ENCODE measurements at regions not wholly inside any gene's neighbourhood (a gene's known extent, or its start where the extent isn't known, plus 50 kb on each side); places are given as distances from the start of the nearest gene placed in this dataset.

DNA sequence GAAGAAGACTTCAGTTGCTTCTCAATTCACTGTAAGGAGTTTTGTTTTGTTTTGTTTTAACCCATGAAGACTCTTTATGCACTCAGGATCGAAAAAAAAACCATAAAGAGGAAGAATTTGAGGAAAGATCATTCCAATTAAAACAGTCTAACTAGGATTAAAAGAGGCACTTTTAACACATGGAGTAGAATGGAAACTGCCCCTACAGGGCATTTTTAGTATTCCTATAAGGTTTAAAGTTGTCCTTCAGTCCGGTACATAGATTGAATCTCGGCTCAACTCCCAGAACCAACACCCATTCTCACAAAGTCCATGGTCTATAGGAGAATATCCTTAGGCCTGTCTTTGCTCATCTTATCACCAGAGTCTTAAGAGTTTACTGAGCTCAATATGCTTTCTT lies 469.6 kb downstream of the DTWD2 start:
- CTCF ChIA-PET: no interaction called here
- no peak for FAIRE-seq
- BruUV-seq (replicated peaks): no TSS peak

GRCh38 chr5:118511846-118512245 lies 476.5 kb downstream of the DTWD2 start:
- DNase-seq (ENCODE audit: low read depth, low spot score) (no peak), FAIRE-seq (no peak)
- ChIA-PET POLR2A (no interaction called here), CTCF (interaction anchor here (1.2 kb wide), 1 partner anchor 13 kb away, joined by 3 read pairs; no protein-coding TSS in a partner anchor)
- Histone ChIP-seq H3K9ac (replicated peaks; ENCODE audit: extremely low read depth, insufficient read depth, low read length) (no peak overlapping the region), H3K27me3 (ENCODE audit: control insufficient read depth in 2 of 2, insufficient read depth in 2 of 2, low read length in 2 of 2) (no peaks in the 10 kb centered on the region), H3K27ac (ENCODE audit: insufficient read depth, low read depth, low read length) (no peak overlapping the region), H3K4me2 (ENCODE audit: insufficient read depth, low read length) (no peak overlapping the region), H3K79me2 (ENCODE audit: control insufficient read depth, insufficient read depth, low read length) (no peaks in the 10 kb centered on the region), H3K36me3 (ENCODE audit: control insufficient read depth in 2 of 2, extremely low read depth in 1 of 2, insufficient read depth in 2 of 2, low read length in 2 of 2) (no peaks in the 10 kb centered on the region), H3K4me1 (ENCODE audit: control insufficient read depth, extremely low read depth, insufficient read depth, low read length) (no peaks in the 10 kb centered on the region), H3K9me3 (replicated peaks; ENCODE audit: control insufficient read depth, insufficient read depth, low read length) (no peaks in the 10 kb centered on the region), H4K20me1 (replicated peaks; ENCODE audit: control insufficient read depth, extremely low read depth, insufficient read depth, low read length) (no peaks in the 10 kb centered on the region), H2AFZ (ENCODE audit: low read depth, low read length) (no peak overlapping the region), H3K4me3 (replicated peaks in 1 of 3; ENCODE audit: insufficient read depth in 1 of 3, low read depth in 1 of 3, low read length in 3 of 3) (no peak overlapping the region), H3K9me1 (replicated peaks; ENCODE audit: control insufficient read depth, extremely low read depth, insufficient read depth, low read length) (no peaks in the 10 kb centered on the region)
- intact Hi-C loops (cut with micrococcal nuclease): no loop called here
- dilution Hi-C loops (cut with MboI; ENCODE audit: extremely low pct_ligation_motif_present, low sequenced_read_pairs): no loop called here
- TF ChIP-seq, protein P1, sequence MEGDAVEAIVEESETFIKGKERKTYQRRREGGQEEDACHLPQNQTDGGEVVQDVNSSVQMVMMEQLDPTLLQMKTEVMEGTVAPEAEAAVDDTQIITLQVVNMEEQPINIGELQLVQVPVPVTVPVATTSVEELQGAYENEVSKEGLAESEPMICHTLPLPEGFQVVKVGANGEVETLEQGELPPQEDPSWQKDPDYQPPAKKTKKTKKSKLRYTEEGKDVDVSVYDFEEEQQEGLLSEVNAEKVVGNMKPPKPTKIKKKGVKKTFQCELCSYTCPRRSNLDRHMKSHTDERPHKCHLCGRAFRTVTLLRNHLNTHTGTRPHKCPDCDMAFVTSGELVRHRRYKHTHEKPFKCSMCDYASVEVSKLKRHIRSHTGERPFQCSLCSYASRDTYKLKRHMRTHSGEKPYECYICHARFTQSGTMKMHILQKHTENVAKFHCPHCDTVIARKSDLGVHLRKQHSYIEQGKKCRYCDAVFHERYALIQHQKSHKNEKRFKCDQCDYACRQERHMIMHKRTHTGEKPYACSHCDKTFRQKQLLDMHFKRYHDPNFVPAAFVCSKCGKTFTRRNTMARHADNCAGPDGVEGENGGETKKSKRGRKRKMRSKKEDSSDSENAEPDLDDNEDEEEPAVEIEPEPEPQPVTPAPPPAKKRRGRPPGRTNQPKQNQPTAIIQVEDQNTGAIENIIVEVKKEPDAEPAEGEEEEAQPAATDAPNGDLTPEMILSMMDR (IDR thresholded peaks at IDR 0.05; ENCODE audit: extremely low read depth in 1 of 2, insufficient read depth in 1 of 2, low read depth in 1 of 2, low read length in 2 of 2): no peak
- TF ChIP-seq, protein P2, sequence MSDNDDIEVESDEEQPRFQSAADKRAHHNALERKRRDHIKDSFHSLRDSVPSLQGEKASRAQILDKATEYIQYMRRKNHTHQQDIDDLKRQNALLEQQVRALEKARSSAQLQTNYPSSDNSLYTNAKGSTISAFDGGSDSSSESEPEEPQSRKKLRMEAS (IDR thresholded peaks at IDR 0.05; ENCODE audit: insufficient read depth, insufficient read length): no peak
- TF ChIP-seq FOS (IDR thresholded peaks at IDR 0.05; ENCODE audit: borderline replicate concordance, insufficient read depth, low read length): no peak
- TF ChIP-seq JUN (IDR thresholded peaks at IDR 0.05; ENCODE audit: borderline replicate concordance, insufficient read depth, insufficient read length, low read depth): no peak
- no TSS peak for BruUV-seq (replicated peaks)

More for the DNA sequence above, 469.6 kb downstream of the DTWD2 start:
- intact Hi-C loops (cut with micrococcal nuclease) (no loop called here), dilution Hi-C loops (cut with MboI; ENCODE audit: extremely low pct_ligation_motif_present, low sequenced_read_pairs) (no loop called here)
- TF ChIP-seq, protein P1 (IDR thresholded peaks at IDR 0.05; ENCODE audit: extremely low read depth in 1 of 2, insufficient read depth in 1 of 2, low read depth in 1 of 2, low read length in 2 of 2): no peak
- TF ChIP-seq, protein P2 (IDR thresholded peaks at IDR 0.05; ENCODE audit: insufficient read depth, insufficient read length): no peak
- TF ChIP-seq JUN (IDR thresholded peaks at IDR 0.05; ENCODE audit: borderline replicate concordance, insufficient read depth, insufficient read length, low read depth) (no peak), POLR2AphosphoS5 (IDR thresholded peaks at IDR 0.05; ENCODE audit: insufficient read depth, low read depth, low read length) (no peak), POLR2A (IDR thresholded peaks at IDR 0.05; ENCODE audit: low read depth, low read length) (no peak)
- no peaks in the 10 kb centered on the region for H3K36me3 ChIP-seq (ENCODE audit: control insufficient read depth in 2 of 2, extremely low read depth in 1 of 2, insufficient read depth in 2 of 2, low read length in 2 of 2)
- POLR2A ChIA-PET: no interaction called here
- no peaks in the 10 kb centered on the region for H3K9me1 ChIP-seq (replicated peaks; ENCODE audit: control insufficient read depth, extremely low read depth, insufficient read depth, low read length)
- no peak overlapping the region for H3K4me3 ChIP-seq (replicated peaks in 1 of 3; ENCODE audit: insufficient read depth in 1 of 3, low read depth in 1 of 3, low read length in 3 of 3)
- no peaks in the 10 kb centered on the region for H3K4me1 ChIP-seq (ENCODE audit: control insufficient read depth, extremely low read depth, insufficient read depth, low read length)
- no peaks in the 10 kb centered on the region for H3K79me2 ChIP-seq (ENCODE audit: control insufficient read depth, insufficient read depth, low read length)
- DNase-seq (ENCODE audit: low read depth, low spot score): no peak
- H3K27ac ChIP-seq (ENCODE audit: insufficient read depth, low read depth, low read length): no peak overlapping the region
- H2AFZ ChIP-seq (ENCODE audit: low read depth, low read length): no peak overlapping the region
- no peaks in the 10 kb centered on the region for H4K20me1 ChIP-seq (replicated peaks; ENCODE audit: control insufficient read depth, extremely low read depth, insufficient read depth, low read length)
- H3K4me2 ChIP-seq (ENCODE audit: insufficient read depth, low read length): no peak overlapping the region
- H3K9me3 ChIP-seq (replicated peaks; ENCODE audit: control insufficient read depth, insufficient read depth, low read length): peaks cover 2% of the 10 kb centered on the region
- H3K27me3 ChIP-seq (ENCODE audit: control insufficient read depth in 2 of 2, insufficient read depth in 2 of 2, low read length in 2 of 2): no peaks in the 10 kb centered on the region
- no peak overlapping the region for H3K9ac ChIP-seq (replicated peaks; ENCODE audit: extremely low read depth, insufficient read depth, low read length)
